OCI-M1 (cell line): ENCODE measurements at regions not wholly inside any gene's neighbourhood (a gene's known extent, or its start where the extent isn't known, plus 50 kb on each side); places are given as distances from the start of the nearest gene placed in this dataset.
"Not testable (repeated sequence)": the region's sequence is repeated elsewhere in the genome, so short reads cannot be mapped to it uniquely, and the experiment has no call there.

ENCODE experiments used
- DNase-seq: peaks from one replicate; lab custom pipeline; 2025; lab: John Stamatoyannopoulos, UW

- peak; percentile 2 for DNase-seq
These were observed 367.3 kb upstream of the CASK start for GRCh38 chrX:42290608-42291007.

- no peak for DNase-seq
These were observed 366.4 kb upstream of the CASK start for GRCh38 chrX:42289492-42290385.

GRCh38 chrX:42285681-42286080 is 362.3 kb upstream of the CASK start:
- not testable (repeated sequence) for DNase-seq

- DNase-seq = no peak
These were observed 353.8 kb upstream of the CASK start for GRCh38 chrX:42276982-42277690.

- DNase-seq = no peak
These were observed 350.8 kb upstream of the CASK start for GRCh38 chrX:42274151-42274550.

GRCh38 chrX:42273387-42273786 is 350.0 kb upstream of the CASK start:
- DNase-seq = no peak

GRCh38 chrX:42269186-42269585 is 345.8 kb upstream of the CASK start:
- DNase-seq = no peak

- no peak for DNase-seq
These were observed 337.5 kb upstream of the CASK start for GRCh38 chrX:42260854-42261253.

GRCh38 chrX:42248226-42248625 is 324.9 kb upstream of the CASK start:
- DNase-seq = no peak

- DNase-seq = peak; percentile 36
These were observed 323.9 kb upstream of the CASK start for GRCh38 chrX:42247241-42247640.

- DNase-seq = peak; percentile 30
These were observed 323.5 kb upstream of the CASK start for GRCh38 chrX:42246814-42247213.

GRCh38 chrX:42242004-42242403 is 318.6 kb upstream of the CASK start:
- no peak for DNase-seq

- peak; percentile 1 for DNase-seq
These were observed 318.1 kb upstream of the CASK start for GRCh38 chrX:42241421-42241820.

GRCh38 chrX:42237956-42238355 is 314.6 kb upstream of the CASK start:
- DNase-seq = no peak

GRCh38 chrX:42229533-42229932 is 306.2 kb upstream of the CASK start:
- DNase-seq = no peak

GRCh38 chrX:42220666-42221065 is 297.3 kb upstream of the CASK start:
- no peak for DNase-seq

- DNase-seq = no peak
These were observed 296.7 kb upstream of the CASK start for GRCh38 chrX:42220083-42220482.

GRCh38 chrX:42219231-42219630 is 295.9 kb upstream of the CASK start:
- DNase-seq = no peak

- no peak for DNase-seq
These were observed 272.2 kb upstream of the CASK start for GRCh38 chrX:42195506-42195905.

- no peak for DNase-seq
These were observed 266.2 kb upstream of the CASK start for GRCh38 chrX:42189576-42189975.

- no peak for DNase-seq
These were observed 265.4 kb upstream of the CASK start for GRCh38 chrX:42188730-42189129.

GRCh38 chrX:42176789-42177188 is 253.4 kb upstream of the CASK start:
- DNase-seq = no peak

GRCh38 chrX:42175843-42176242 is 252.5 kb upstream of the CASK start:
- no peak for DNase-seq
